Panc1 (cell line): ENCODE measurements at regions not wholly inside any gene's neighbourhood (a gene's known extent, or its start where the extent isn't known, plus 50 kb on each side); places are given as distances from the start of the nearest gene placed in this dataset.

Experiments used
- ATAC-seq: fragments of 200-7000 bp; cut with Tn5 transposase; 2 replicates; pipeline ENCODE4 v1.9.1; 2020; ENCODE audit warnings: mild to moderate bottlenecking, moderate library complexity
- BruUV-seq: library from RNA; stranded (reverse); fragments of 400-500 nt; replicated peaks from 2 replicates; lab custom pipeline; 2021; lab: Mats Ljungman, UMichigan
- CTCF ChIA-PET: fragments of 300-600 bp; sonication (Branson Sonifier 250); formaldehyde crosslinking; loops from one replicate; lab custom pipeline; 2022; ENCODE audit warnings: antibody characterized with exemption; lab: Charles Lee
- POLR2A ChIA-PET: fragments of 300-600 bp; sonication (Branson Sonifier 250); formaldehyde crosslinking; loops from one replicate; lab custom pipeline; 2022; ENCODE audit warnings: antibody characterized with exemption; lab: Charles Lee
- DNase-seq: peaks from one replicate; pipeline ENCODE4 v3.0.0-alpha.2; 2010; ENCODE audit warnings: low read depth, low spot score
- H3K27ac ChIP-seq: 2 replicates; pipeline ENCODE4 v1.5.1; 2011; ENCODE audit warnings: mild to moderate bottlenecking, low read length, inconsistent platforms
- H3K27me3 ChIP-seq: fragments of 200-500 bp; sonication (Bioruptor generic); 2 replicates; pipeline ENCODE4 v1.6.0; 2014; ENCODE audit warnings: low read length, inconsistent platforms; ENCODE audit not compliant: control insufficient read depth, insufficient read depth
- H3K36me3 ChIP-seq: fragments of 200-500 bp; sonication (Bioruptor generic); 2 replicates; pipeline ENCODE4 v1.5.1; 2014; ENCODE audit warnings: inconsistent platforms, mild to moderate bottlenecking, low read length, moderate library complexity; ENCODE audit not compliant: control insufficient read depth, insufficient read depth
- H3K4me1 ChIP-seq: 2 replicates; pipeline ENCODE4 v1.5.1; 2011; ENCODE audit warnings: inconsistent platforms, mild to moderate bottlenecking, low read length, moderate library complexity; ENCODE audit not compliant: control insufficient read depth, insufficient read depth
- H3K4me3 ChIP-seq, 2 experiments: 2 replicates each; pipeline ENCODE4 v1.5.1; 2011 to 2012; ENCODE audit warnings: low read depth in 2 of 2, low read length in 2 of 2, mild to moderate bottlenecking in 2 of 2, inconsistent platforms in 1 of 2, moderate library complexity in 1 of 2
- H3K9me3 ChIP-seq: fragments of 200-500 bp; sonication (Bioruptor generic); 2 replicates; pipeline ENCODE4 v1.5.1; 2014; ENCODE audit warnings: low read depth, mild to moderate bottlenecking, inconsistent platforms, low read length, moderate library complexity; ENCODE audit not compliant: control insufficient read depth, insufficient read depth
- POLR2AphosphoS5 ChIP-seq: IDR thresholded peaks from 2 replicates; pipeline ENCODE4 v1.6.1; 2012; ENCODE audit warnings: mild to moderate bottlenecking, low read depth, low read length, moderate library complexity
- SIN3A ChIP-seq: IDR thresholded peaks from 2 replicates; pipeline ENCODE4 v1.6.1; 2012; ENCODE audit warnings: low read depth, mild to moderate bottlenecking, low read length, moderate library complexity, borderline replicate concordance; ENCODE audit not compliant: insufficient read depth
- TCF7L2 ChIP-seq: IDR thresholded peaks from 2 replicates; pipeline ENCODE4 v1.6.1; 2011; ENCODE audit warnings: mild to moderate bottlenecking, low read depth, low read length, inconsistent platforms
- in situ Hi-C: cut with HindIII; loops from 2 replicates; pipeline ENCODE4 v1.10.0; 2016; ENCODE audit warnings: low sequenced_read_pairs, low pct_unique_long_range_greater_than_20kb
- intact Hi-C: fragments of 100-400 bp; cut with micrococcal nuclease; formaldehyde crosslinking; loops from one replicate; pipeline ENCODE4 v1.10.0; 2022; ENCODE audit not compliant: unreplicated experiment
- TF ChIP-seq, protein P1 (sequence below): fragments of 450-650 bp; IDR thresholded peaks from 2 replicates; pipeline ENCODE4 v1.5.1; 2017; ENCODE audit warnings: mild to moderate bottlenecking
- TF ChIP-seq, protein P2 (sequence below), 2 experiments: IDR thresholded peaks; 2 replicates each; pipeline ENCODE4 v1.6.1; 2011 to 2012; ENCODE audit warnings: low read depth in 2 of 2, control low read depth in 1 of 2, low read length in 1 of 2, mild to moderate bottlenecking in 1 of 2, moderate library complexity in 1 of 2; ENCODE audit not compliant: insufficient read depth in 1 of 2

DNA sequence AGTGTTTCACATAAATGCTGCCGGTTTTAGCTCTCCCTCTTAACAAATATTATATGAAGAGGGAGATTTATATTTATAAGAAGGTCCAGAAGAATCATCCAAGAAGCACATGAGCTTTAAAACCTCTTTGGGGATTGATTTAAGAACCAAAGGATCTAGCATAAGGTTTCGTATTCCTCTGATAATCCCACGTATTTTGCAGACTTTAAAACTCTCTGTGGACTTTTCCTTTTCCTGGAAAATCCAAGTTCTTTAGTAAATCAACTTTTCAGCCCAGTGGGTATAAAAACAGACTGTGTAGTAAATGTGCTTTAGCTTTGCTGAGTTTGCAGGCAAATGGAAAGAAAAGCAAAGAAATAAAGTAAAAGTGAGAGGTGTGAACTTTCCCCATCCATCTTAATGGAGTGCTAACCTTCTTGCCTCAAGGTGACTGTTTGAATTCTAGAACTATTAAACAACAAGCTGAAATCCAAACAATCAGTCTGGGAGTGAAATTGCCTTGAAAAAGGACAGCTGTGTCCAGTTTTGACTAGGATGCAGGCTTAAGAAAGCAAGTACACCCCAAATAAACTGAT lies 363.4 kb upstream of the SLC24A2 start:
- DNase-seq = no peak
- intact Hi-C loops (no loop called here), in situ Hi-C loops (no loop called here)
- no peak for ATAC-seq
- no peaks in the 10 kb centered on the region for H3K27me3 ChIP-seq
- no TSS peak for BruUV-seq
- ChIA-PET POLR2A (no interaction called here), CTCF (no interaction called here)
- no peak overlapping the region for H3K27ac ChIP-seq
- H3K4me3 ChIP-seq = no peak overlapping the region
- no peaks in the 10 kb centered on the region for H3K9me3 ChIP-seq
- TF ChIP-seq TCF7L2 (no peak), SIN3A (no peak), POLR2AphosphoS5 (no peak)
- TF ChIP-seq, protein P1, sequence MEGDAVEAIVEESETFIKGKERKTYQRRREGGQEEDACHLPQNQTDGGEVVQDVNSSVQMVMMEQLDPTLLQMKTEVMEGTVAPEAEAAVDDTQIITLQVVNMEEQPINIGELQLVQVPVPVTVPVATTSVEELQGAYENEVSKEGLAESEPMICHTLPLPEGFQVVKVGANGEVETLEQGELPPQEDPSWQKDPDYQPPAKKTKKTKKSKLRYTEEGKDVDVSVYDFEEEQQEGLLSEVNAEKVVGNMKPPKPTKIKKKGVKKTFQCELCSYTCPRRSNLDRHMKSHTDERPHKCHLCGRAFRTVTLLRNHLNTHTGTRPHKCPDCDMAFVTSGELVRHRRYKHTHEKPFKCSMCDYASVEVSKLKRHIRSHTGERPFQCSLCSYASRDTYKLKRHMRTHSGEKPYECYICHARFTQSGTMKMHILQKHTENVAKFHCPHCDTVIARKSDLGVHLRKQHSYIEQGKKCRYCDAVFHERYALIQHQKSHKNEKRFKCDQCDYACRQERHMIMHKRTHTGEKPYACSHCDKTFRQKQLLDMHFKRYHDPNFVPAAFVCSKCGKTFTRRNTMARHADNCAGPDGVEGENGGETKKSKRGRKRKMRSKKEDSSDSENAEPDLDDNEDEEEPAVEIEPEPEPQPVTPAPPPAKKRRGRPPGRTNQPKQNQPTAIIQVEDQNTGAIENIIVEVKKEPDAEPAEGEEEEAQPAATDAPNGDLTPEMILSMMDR = no peak
- TF ChIP-seq, protein P2, sequence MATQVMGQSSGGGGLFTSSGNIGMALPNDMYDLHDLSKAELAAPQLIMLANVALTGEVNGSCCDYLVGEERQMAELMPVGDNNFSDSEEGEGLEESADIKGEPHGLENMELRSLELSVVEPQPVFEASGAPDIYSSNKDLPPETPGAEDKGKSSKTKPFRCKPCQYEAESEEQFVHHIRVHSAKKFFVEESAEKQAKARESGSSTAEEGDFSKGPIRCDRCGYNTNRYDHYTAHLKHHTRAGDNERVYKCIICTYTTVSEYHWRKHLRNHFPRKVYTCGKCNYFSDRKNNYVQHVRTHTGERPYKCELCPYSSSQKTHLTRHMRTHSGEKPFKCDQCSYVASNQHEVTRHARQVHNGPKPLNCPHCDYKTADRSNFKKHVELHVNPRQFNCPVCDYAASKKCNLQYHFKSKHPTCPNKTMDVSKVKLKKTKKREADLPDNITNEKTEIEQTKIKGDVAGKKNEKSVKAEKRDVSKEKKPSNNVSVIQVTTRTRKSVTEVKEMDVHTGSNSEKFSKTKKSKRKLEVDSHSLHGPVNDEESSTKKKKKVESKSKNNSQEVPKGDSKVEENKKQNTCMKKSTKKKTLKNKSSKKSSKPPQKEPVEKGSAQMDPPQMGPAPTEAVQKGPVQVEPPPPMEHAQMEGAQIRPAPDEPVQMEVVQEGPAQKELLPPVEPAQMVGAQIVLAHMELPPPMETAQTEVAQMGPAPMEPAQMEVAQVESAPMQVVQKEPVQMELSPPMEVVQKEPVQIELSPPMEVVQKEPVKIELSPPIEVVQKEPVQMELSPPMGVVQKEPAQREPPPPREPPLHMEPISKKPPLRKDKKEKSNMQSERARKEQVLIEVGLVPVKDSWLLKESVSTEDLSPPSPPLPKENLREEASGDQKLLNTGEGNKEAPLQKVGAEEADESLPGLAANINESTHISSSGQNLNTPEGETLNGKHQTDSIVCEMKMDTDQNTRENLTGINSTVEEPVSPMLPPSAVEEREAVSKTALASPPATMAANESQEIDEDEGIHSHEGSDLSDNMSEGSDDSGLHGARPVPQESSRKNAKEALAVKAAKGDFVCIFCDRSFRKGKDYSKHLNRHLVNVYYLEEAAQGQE (IDR thresholded peaks at IDR 0.05; ENCODE audit: insufficient read depth in 1 of 2, low read depth in 2 of 2, low read length in 1 of 2) = no peak
- H3K4me1 ChIP-seq = no peaks in the 10 kb centered on the region
- H3K36me3 ChIP-seq = no peaks in the 10 kb centered on the region

DNA sequence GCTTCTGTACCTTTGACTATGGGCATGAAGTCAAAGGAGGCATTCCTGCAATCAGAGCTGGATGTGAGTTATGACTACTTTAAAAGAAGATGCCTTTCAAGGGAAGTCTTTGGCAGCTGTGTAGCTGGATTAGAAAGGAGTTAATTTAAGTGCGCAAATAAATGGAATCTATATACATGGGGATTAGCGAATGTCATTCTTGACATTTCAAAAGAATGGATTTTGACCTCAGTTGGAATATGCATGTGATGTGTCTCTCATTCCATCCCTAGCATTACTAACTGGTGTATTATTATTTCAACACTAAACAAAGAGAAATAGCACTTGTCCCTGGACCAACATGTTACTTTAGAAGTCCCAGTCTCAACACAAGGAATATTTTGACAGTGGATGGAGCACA lies 359.6 kb upstream of the SLC24A2 start:
- in situ Hi-C loops = no loop called here
- POLR2A ChIA-PET = no interaction called here
- ATAC-seq (no peak), DNase-seq (no peak)
- no peak overlapping the region for H3K4me3 ChIP-seq
- no peaks in the 10 kb centered on the region for H3K9me3 ChIP-seq
- intact Hi-C loops = no loop called here
- H3K4me1 ChIP-seq = no peaks in the 10 kb centered on the region
- no peaks in the 10 kb centered on the region for H3K27me3 ChIP-seq
- CTCF ChIA-PET = no interaction called here
- no peak for TF ChIP-seq SIN3A
- TF ChIP-seq TCF7L2 = no peak
- TF ChIP-seq, protein P1 = no peak
- TF ChIP-seq, protein P2 (IDR thresholded peaks at IDR 0.05; ENCODE audit: insufficient read depth in 1 of 2, low read depth in 2 of 2, low read length in 1 of 2) = no peak
- no peak for TF ChIP-seq POLR2AphosphoS5
- no peaks in the 10 kb centered on the region for H3K36me3 ChIP-seq
- H3K27ac ChIP-seq = no peak overlapping the region
- BruUV-seq = no TSS peak
